ENCODE measurements at regions not wholly inside any gene's neighbourhood (a gene's known extent, or its start where the extent isn't known, plus 50 kb on each side); places are given as distances from the start of the nearest gene placed in this dataset.

- TF ChIP-seq CTCF (conservative IDR thresholded peaks at IDR 0.05) (no peak), EZH2 (IDR thresholded peaks at IDR 0.05; ENCODE audit: low read depth) (no peak)
These were observed 354.1 kb upstream of the C1orf87 start for GRCh38 chr1:60427701-60428100.
